Astrocyte (in vitro differentiated cells and primary cell): ENCODE measurements at regions not wholly inside any gene's neighbourhood (a gene's known extent, or its start where the extent isn't known, plus 50 kb on each side); places are given as distances from the start of the nearest gene placed in this dataset.

ENCODE experiments used
- EZH2 ChIP-seq: IDR thresholded peaks from 2 replicates; pipeline ENCODE4 v1.6.1; 2012; ENCODE audit warnings: mild to moderate bottlenecking, low read length, inconsistent platforms; ENCODE audit not compliant: insufficient read depth
- TF ChIP-seq, protein P1 (sequence below): IDR thresholded peaks from 2 replicates; pipeline ENCODE4 v1.5.1; 2011; ENCODE audit warnings: low read depth, mild to moderate bottlenecking, inconsistent platforms, low read length, moderate library complexity; ENCODE audit not compliant: insufficient read depth

DNA sequence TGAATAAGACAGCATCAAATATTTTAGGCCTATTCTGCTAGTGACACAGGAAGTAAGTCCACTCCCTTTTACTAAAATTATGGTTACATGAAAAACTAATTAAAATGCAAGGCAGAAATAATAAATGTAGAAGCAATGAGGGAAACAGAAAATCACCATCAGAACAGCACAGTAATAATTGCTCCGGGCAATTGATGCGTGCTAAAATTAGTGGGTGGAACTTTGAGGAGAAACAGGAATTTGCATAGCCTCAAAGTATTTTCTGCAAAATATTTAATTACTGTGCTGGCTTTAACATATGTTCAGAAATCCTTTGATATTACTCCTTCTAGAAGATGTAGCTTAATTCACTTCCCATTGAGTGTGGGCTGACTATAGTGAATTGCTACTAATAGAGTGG is 654.3 kb upstream of the RAB6C start:
- no peak for TF ChIP-seq EZH2
- TF ChIP-seq, protein P1, sequence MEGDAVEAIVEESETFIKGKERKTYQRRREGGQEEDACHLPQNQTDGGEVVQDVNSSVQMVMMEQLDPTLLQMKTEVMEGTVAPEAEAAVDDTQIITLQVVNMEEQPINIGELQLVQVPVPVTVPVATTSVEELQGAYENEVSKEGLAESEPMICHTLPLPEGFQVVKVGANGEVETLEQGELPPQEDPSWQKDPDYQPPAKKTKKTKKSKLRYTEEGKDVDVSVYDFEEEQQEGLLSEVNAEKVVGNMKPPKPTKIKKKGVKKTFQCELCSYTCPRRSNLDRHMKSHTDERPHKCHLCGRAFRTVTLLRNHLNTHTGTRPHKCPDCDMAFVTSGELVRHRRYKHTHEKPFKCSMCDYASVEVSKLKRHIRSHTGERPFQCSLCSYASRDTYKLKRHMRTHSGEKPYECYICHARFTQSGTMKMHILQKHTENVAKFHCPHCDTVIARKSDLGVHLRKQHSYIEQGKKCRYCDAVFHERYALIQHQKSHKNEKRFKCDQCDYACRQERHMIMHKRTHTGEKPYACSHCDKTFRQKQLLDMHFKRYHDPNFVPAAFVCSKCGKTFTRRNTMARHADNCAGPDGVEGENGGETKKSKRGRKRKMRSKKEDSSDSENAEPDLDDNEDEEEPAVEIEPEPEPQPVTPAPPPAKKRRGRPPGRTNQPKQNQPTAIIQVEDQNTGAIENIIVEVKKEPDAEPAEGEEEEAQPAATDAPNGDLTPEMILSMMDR, result no peak
